ENCODE measurements at regions not wholly inside any gene's neighbourhood (a gene's known extent, or its start where the extent isn't known, plus 50 kb on each side); places are given as distances from the start of the nearest gene placed in this dataset.

GRCh38 chr17:77472468-77473310 is 331.9 kb downstream of the SEC14L1 start:
- no peak for TF ChIP-seq YY1 (IDR thresholded peaks at IDR 0.05)
- TF ChIP-seq FOXA1 (IDR thresholded peaks at IDR 0.05): no peak
- no peak for TF ChIP-seq EGR1 (IDR thresholded peaks at IDR 0.05; ENCODE audit: low read depth in 2 of 2)
- TF ChIP-seq NR2F2 (IDR thresholded peaks at IDR 0.05): peak; percentile 26
- TF ChIP-seq RXRA (IDR thresholded peaks at IDR 0.05): no peak
- H3K4me1 ChIP-seq (ENCODE audit: control insufficient read depth in 4 of 4, insufficient read depth in 4 of 4, low read length in 3 of 4): peaks cover 16 to 44% (median 22%) of the 10 kb centered on the region in 4 donors
- peaks cover 0 to 7% (median 2%) of the 10 kb centered on the region in 4 donors for H3K36me3 ChIP-seq (ENCODE audit: control insufficient read depth in 4 of 4, insufficient read depth in 3 of 4, low read depth in 1 of 4, low read length in 3 of 4)
- H3K4me3 ChIP-seq (ENCODE audit: low read depth in 1 of 3, low read length in 3 of 3): no peak overlapping the region
- peak overlapping the region; percentile 31 to 40 for H3K27ac ChIP-seq (ENCODE audit: low read depth in 1 of 2, low read length in 2 of 2)
- H3K9me3 ChIP-seq (ENCODE audit: control insufficient read depth in 4 of 4, low read length in 3 of 4): no peaks in the 10 kb centered on the region
- H3K27me3 ChIP-seq (ENCODE audit: control insufficient read depth in 4 of 4, insufficient read depth in 4 of 4, low read length in 3 of 4): no peaks in the 10 kb centered on the region
- no peak overlapping the region for H3K9ac ChIP-seq (ENCODE audit: low read depth in 1 of 2, low read length in 2 of 2)
- no peak for DNase-seq (ENCODE audit: low spot score)
- WGBS: 69% methylated on average over 10 of the region's 10 CpGs

GRCh38 chr17:77473615-77474226 is 333.0 kb downstream of the SEC14L1 start:
- H3K27me3 ChIP-seq (ENCODE audit: control insufficient read depth in 4 of 4, insufficient read depth in 4 of 4, low read length in 3 of 4): no peaks in the 10 kb centered on the region
- no peak for TF ChIP-seq GABPA (IDR thresholded peaks at IDR 0.05 in 1 of 2, conservative IDR thresholded peaks at IDR 0.05 in 1 of 2)
- peak; percentile 19 for TF ChIP-seq EGR1 (IDR thresholded peaks at IDR 0.05; ENCODE audit: low read depth in 2 of 2)
- peaks cover 20 to 53% (median 27%) of the 10 kb centered on the region in 4 donors for H3K4me1 ChIP-seq (ENCODE audit: control insufficient read depth in 4 of 4, insufficient read depth in 4 of 4, low read length in 3 of 4)
- no peak overlapping the region for H3K27ac ChIP-seq (ENCODE audit: low read depth in 1 of 2, low read length in 2 of 2)
- 82% methylated on average over 6 of the region's 6 CpGs for WGBS
- DNase-seq (ENCODE audit: low spot score): no peak
- H3K36me3 ChIP-seq (ENCODE audit: control insufficient read depth in 4 of 4, insufficient read depth in 3 of 4, low read depth in 1 of 4, low read length in 3 of 4): peaks cover 0 to 7% (median 2%) of the 10 kb centered on the region in 4 donors
- no peak overlapping the region for H3K9ac ChIP-seq (ENCODE audit: low read depth in 1 of 2, low read length in 2 of 2)
- no peaks in the 10 kb centered on the region for H3K9me3 ChIP-seq (ENCODE audit: control insufficient read depth in 4 of 4, low read length in 3 of 4)
- H3K4me3 ChIP-seq (ENCODE audit: low read depth in 1 of 3, low read length in 3 of 3): no peak overlapping the region

- Histone ChIP-seq H3K36me3 (ENCODE audit: control insufficient read depth in 4 of 4, insufficient read depth in 3 of 4, low read depth in 1 of 4, low read length in 3 of 4) (peaks cover 0 to 7% (median 2%) of the 10 kb centered on the region in 4 donors), H3K27me3 (ENCODE audit: control insufficient read depth in 4 of 4, insufficient read depth in 4 of 4, low read length in 3 of 4) (no peaks in the 10 kb centered on the region), H3K4me1 (ENCODE audit: control insufficient read depth in 4 of 4, insufficient read depth in 4 of 4, low read length in 3 of 4) (peaks cover 23 to 60% (median 27%) of the 10 kb centered on the region in 4 donors), H3K9ac (ENCODE audit: low read depth in 1 of 2, low read length in 2 of 2) (no peak overlapping the region), H3K9me3 (ENCODE audit: control insufficient read depth in 4 of 4, low read length in 3 of 4) (no peaks in the 10 kb centered on the region), H3K27ac (ENCODE audit: low read depth in 1 of 2, low read length in 2 of 2) (no peak overlapping the region), H3K4me3 (ENCODE audit: low read depth in 1 of 3, low read length in 3 of 3) (no peak overlapping the region)
- WGBS: 92% methylated on average over 12 of the region's 12 CpGs
- DNase-seq (ENCODE audit: low spot score): no peak
- no peak for TF ChIP-seq FOXA1 (IDR thresholded peaks at IDR 0.05)
- no peak for TF ChIP-seq RXRA (IDR thresholded peaks at IDR 0.05)
- TF ChIP-seq GABPA (IDR thresholded peaks at IDR 0.05 in 1 of 2, conservative IDR thresholded peaks at IDR 0.05 in 1 of 2): no peak
- TF ChIP-seq, protein P1, sequence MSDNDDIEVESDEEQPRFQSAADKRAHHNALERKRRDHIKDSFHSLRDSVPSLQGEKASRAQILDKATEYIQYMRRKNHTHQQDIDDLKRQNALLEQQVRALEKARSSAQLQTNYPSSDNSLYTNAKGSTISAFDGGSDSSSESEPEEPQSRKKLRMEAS (IDR thresholded peaks at IDR 0.05): no peak
- TF ChIP-seq NR2F2 (IDR thresholded peaks at IDR 0.05): no peak
- no peak for TF ChIP-seq FOXA2 (IDR thresholded peaks at IDR 0.05)
- no peak for TF ChIP-seq CTCF (IDR thresholded peaks at IDR 0.05; ENCODE audit: low read depth, low read length, missing input control)
- no peak for TF ChIP-seq JUND (IDR thresholded peaks at IDR 0.05)
- no peak for TF ChIP-seq YY1 (IDR thresholded peaks at IDR 0.05)
These were observed 333.7 kb downstream of the SEC14L1 start for GRCh38 chr17:77474292-77474988.

All from liver (tissue), 8 donors.